Kidney (tissue), 13 donors: ENCODE measurements at regions not wholly inside any gene's neighbourhood (a gene's known extent, or its start where the extent isn't known, plus 50 kb on each side); places are given as distances from the start of the nearest gene placed in this dataset.
A peak's percentile ranks its signal among the peaks of the same experiment; 100 is the strongest.

Source experiments
- DNase-seq, 5 donors: peaks; one replicate each; pipeline ENCODE4 v3.0.0-alpha.2; 2013 to 2020
- FAIRE-seq: peaks from 2 replicates; lab custom pipeline; 2012; peaks lifted over from hg19 to GRCh38; lab: Jason Lieb, UNC
- H3K27ac ChIP-seq, 2 donors: one replicate each; pipeline ENCODE4 v1.7.0; 2013; ENCODE audit warnings: low read depth in 2 of 2, low read length in 2 of 2, inconsistent platforms in 1 of 2
- H3K27me3 ChIP-seq: one replicate; pipeline ENCODE4 v1.7.1; 2013; ENCODE audit warnings: low read length, inconsistent platforms; ENCODE audit not compliant: control insufficient read depth, insufficient read depth
- H3K36me3 ChIP-seq, 3 donors: one replicate each; pipeline versions ENCODE4 v1.7.0 to v1.7.1; 2013; ENCODE audit warnings: low read length in 3 of 3, control low read depth in 1 of 3, inconsistent platforms in 1 of 3; ENCODE audit not compliant: insufficient read depth in 3 of 3, control insufficient read depth in 2 of 3
- H3K4me1 ChIP-seq, 3 donors: one replicate each; pipeline versions ENCODE4 v1.7.0 to v1.7.1; 2013; ENCODE audit warnings: low read length in 3 of 3, inconsistent platforms in 1 of 3, low read depth in 1 of 3; ENCODE audit not compliant: control insufficient read depth in 2 of 3, insufficient read depth in 2 of 3
- H3K4me3 ChIP-seq, 3 donors: one replicate each; pipeline versions ENCODE4 v1.7.0 to v1.8.1; 2013; ENCODE audit warnings: low read length in 3 of 3, control low read depth in 1 of 3, inconsistent platforms in 1 of 3
- H3K9ac ChIP-seq, 3 donors: one replicate each; pipeline versions ENCODE4 v1.7.0 to v1.7.1; 2013; ENCODE audit warnings: low read length in 3 of 3, control low read depth in 1 of 3, inconsistent platforms in 1 of 3
- H3K9me3 ChIP-seq, 3 donors: one replicate each; pipeline versions ENCODE4 v1.7.0 to v1.7.1; 2013; ENCODE audit warnings: low read length in 3 of 3, control low read depth in 1 of 3, inconsistent platforms in 1 of 3; ENCODE audit not compliant: control insufficient read depth in 2 of 3, insufficient read depth in 1 of 3
- intact Hi-C: fragments of 100-400 bp; cut with DNase I; formaldehyde crosslinking; loops from one replicate; pipeline ENCODE4 v1.11.1; 2022
- TF ChIP-seq, protein P1 (sequence below): IDR thresholded peaks from 3 replicates; pipeline ENCODE4 v1.5.1; 2012; ENCODE audit warnings: mild to moderate bottlenecking, moderate library complexity, borderline replicate concordance; ENCODE audit not compliant: insufficient read depth; ENCODE audit errors: extremely low read depth
- donor health status: control.
- donor health status: control.
- donor health status: control.
- donor health status: control.
- donor health status: control.
- donor health status: DM: yes; HTN: yes; CAD: no.
- donor health status: Normal renal cell carcinoma (clear cell type).

DNA sequence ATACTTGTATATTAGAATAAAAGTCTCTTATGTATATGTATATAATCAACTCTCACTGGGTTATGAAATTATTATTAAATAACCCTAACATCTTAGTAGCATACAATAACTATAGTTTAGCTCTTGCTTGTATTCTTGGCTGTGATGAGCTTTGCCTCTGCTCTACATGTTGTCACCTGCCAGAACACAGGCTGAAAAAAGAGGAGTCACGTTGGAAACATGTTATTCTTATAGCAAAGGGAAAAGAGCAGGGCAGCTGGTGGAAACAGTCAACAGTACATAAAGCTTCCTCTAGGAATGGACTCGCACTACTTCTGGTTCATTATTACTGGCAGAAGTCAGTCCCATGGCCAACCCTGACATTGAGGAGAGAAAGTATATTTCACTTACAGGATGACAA is 362.0 kb upstream of the KYNU start:
- Histone ChIP-seq H3K27ac (no peak overlapping the region), H3K9me3 (no peaks in the 10 kb centered on the region), H3K36me3 (no peaks in the 10 kb centered on the region), H3K4me1 (no peaks in the 10 kb centered on the region), H3K9ac (no peak overlapping the region), H3K4me3 (no peak overlapping the region), H3K27me3 (no peaks in the 10 kb centered on the region)
- intact Hi-C loops, result no loop called here
- DNase-seq, result no peak
- TF ChIP-seq, protein P1, sequence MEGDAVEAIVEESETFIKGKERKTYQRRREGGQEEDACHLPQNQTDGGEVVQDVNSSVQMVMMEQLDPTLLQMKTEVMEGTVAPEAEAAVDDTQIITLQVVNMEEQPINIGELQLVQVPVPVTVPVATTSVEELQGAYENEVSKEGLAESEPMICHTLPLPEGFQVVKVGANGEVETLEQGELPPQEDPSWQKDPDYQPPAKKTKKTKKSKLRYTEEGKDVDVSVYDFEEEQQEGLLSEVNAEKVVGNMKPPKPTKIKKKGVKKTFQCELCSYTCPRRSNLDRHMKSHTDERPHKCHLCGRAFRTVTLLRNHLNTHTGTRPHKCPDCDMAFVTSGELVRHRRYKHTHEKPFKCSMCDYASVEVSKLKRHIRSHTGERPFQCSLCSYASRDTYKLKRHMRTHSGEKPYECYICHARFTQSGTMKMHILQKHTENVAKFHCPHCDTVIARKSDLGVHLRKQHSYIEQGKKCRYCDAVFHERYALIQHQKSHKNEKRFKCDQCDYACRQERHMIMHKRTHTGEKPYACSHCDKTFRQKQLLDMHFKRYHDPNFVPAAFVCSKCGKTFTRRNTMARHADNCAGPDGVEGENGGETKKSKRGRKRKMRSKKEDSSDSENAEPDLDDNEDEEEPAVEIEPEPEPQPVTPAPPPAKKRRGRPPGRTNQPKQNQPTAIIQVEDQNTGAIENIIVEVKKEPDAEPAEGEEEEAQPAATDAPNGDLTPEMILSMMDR, result no peak
- FAIRE-seq, result no peak

DNA sequence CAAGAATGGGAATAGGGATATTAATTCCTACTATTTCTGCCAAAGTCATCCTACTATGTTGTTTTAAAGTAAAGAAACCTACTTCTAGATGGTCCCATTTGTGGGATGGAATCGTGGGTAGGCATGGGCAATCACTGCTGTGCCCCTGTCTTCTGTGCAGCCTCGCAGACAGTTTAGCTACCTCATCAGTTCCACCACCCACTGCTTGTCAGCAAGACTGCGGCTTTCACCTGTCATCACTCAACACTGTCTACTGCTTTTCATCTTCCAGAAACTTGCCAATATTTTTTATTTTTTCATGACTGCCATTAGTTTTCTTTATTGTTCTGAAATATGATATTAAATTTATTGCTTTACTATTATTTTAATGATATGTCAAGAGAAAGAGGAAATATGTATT is 368.1 kb upstream of the KYNU start:
- Histone ChIP-seq H3K4me3 (no peak overlapping the region), H3K27me3 (no peaks in the 10 kb centered on the region), H3K9me3 (no peaks in the 10 kb centered on the region), H3K9ac (no peak overlapping the region), H3K36me3 (no peaks in the 10 kb centered on the region), H3K4me1 (no peaks in the 10 kb centered on the region), H3K27ac (no peak overlapping the region)
- DNase-seq, result no peak
- peak; percentile 8 for FAIRE-seq
- intact Hi-C loops, result no loop called here
- TF ChIP-seq, protein P1, result no peak

DNA sequence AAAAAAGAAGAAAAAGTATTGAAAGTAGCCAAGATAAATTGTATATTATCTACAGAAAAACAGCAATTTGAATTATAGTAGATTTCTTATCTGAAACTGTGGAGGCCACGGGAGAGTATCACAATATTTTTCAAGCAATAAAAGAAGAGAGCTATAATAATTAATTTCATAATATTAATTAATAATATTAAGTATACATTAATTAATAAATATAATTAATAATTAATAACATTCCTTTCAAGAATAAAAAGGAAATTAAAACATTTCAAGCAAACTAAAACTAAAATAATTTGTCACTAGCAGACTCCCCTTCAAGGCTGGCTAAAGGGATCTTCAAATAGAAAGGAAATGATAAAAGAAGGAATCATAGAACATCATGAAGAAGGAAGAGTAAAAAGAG is 372.7 kb upstream of the KYNU start:
- Histone ChIP-seq H3K9me3 (no peaks in the 10 kb centered on the region), H3K4me1 (no peaks in the 10 kb centered on the region)

More for the DNA sequence above, 372.7 kb upstream of the KYNU start:
- TF ChIP-seq, protein P1, result no peak
- intact Hi-C loops, result no loop called here
- H3K27me3 ChIP-seq, result no peaks in the 10 kb centered on the region
- no peak overlapping the region for H3K9ac ChIP-seq
- no peak overlapping the region for H3K4me3 ChIP-seq
- no peak for DNase-seq
- H3K36me3 ChIP-seq, result no peaks in the 10 kb centered on the region
- FAIRE-seq, result no peak
- no peak overlapping the region for H3K27ac ChIP-seq
